Left kidney (tissue), 1 donor: ENCODE measurements at regions not wholly inside any gene's neighbourhood (a gene's known extent, or its start where the extent isn't known, plus 50 kb on each side); places are given as distances from the start of the nearest gene placed in this dataset.
"Not testable (repeated sequence)": the region's sequence is repeated elsewhere in the genome, so short reads cannot be mapped to it uniquely, and the experiment has no call there.

Experiments used
- DNase-seq: peaks from one replicate; pipeline ENCODE4 v3.0.0-alpha.2; 2013

DNA sequence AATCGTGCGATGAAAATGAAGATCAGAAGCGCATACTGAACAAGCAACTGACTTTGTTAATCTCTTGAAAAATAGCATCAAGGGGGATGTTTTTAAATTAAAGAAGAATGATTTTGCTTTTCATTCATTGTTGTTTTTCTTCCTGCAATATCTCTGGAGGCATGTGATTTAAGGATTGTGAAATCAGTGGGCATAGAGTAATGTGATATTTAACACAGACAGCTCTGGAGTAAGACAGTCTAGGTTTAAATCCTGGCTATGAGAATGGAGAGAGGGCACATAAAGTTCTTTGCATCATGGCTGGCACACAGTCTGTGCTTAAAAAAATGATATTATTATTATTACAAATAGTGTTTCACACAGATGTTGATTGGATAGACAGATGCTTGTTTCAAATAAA lies 243.1 kb upstream of the NBEA start:
- no peak for DNase-seq

DNA sequence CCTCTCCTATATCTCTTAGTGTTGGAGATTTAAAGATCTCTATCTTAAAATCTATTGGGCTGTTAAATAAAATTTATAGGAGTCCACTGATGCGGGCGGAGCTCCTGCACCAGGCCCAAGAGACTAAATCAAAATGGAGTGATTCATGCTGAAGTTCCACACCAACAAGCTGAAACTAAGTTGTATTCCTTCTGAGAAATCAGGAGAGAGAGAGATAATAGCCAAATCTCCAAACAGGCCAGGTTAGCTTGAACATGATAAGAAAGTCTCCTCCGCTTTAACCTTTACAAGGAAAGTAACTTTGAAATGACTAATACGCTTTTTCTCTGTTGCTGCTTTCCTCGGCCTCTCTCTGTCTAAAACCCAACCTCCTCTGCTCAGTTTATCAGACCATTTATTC lies 241.9 kb upstream of the NBEA start:
- DNase-seq, result no peak

DNA sequence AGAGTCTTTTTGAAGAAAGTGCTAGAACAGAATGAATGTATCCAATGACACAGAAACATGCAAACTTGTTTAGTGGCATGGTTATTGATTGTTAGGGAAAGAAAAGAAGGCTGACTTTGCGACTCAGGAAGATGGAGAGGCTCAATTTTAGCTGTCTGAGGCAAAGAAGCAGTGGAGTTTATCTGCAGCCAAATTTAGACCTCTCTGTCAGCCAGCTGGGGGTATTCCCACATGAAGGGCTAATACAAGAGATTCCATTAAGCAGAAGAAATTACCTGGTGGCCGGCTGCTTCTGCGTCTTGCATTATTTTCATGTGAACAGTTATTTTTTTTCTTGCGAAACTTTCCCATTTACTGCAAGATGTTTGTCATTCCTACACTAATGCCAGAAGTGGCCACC lies 240.2 kb upstream of the NBEA start:
- no peak for DNase-seq

DNA sequence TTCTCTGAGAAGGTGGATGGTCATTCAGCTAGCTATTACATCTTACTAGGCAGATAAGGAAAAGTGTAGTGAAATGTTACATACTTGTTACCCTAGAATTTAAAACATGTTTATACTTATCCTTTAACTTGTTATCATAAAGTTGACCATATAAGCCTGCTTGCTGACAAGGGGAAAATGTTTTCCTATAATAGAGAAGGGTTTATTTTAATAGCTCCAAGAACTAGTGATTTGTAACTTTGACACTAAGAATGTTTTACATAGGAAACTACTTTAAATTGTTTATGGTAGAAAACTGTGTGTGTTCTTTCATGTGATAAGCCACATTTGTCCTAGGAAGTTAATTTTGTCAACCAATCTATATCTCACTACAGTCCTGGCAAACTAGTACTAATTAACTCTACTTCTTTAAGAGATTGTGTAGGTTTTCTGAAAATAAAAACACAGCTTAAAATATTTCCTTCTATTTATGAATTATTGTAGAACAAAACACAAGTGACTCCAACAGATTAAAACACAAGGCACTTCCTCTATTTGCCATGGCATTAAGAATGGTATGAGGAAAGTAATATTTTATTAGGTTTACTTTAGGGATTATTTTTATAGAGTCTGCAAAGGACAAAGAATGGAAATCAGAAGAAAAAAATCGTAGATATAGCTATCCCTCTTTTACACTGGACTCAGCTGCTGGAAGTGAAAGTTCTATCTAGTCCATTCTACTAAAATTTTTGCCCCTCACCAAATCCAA lies 233.3 kb upstream of the NBEA start:
- peak; percentile 28 for DNase-seq

DNA sequence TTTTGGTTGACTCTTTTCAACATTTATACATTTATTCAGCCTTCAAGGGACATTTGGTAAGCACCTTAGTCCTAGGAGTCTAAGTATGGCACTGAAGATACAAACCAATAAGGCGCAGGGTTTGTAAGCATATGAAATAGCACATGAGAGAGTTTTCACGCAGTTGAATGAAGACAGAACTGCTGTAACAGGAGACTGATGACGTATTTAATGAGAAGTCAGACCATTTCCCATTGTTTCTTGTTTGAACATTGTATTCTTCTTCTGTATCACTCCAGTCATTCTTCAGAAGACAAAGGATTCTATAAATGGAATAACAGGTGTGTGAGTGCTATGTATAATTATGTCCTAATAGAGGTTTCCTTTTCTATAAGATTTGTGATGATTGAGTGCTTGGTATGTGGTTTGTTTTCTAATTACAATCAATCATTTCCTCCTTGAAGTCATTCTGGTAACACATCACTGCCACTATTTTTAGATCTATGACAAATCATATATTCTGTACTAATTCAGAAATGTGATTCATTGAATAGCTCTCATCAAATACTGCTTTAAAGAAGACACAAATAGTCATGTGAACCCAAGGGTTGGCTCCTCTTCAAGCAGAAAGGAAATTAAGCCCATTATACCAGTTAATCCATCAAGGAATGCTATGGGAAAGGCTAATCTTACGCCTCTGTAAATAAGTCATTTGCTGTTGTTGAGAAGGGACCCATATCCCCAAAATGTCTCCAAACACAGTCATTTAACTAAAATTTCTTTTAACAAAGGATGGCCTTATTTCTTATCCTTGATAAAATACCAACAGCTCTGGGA lies 222.8 kb upstream of the NBEA start:
- no peak for DNase-seq

DNA sequence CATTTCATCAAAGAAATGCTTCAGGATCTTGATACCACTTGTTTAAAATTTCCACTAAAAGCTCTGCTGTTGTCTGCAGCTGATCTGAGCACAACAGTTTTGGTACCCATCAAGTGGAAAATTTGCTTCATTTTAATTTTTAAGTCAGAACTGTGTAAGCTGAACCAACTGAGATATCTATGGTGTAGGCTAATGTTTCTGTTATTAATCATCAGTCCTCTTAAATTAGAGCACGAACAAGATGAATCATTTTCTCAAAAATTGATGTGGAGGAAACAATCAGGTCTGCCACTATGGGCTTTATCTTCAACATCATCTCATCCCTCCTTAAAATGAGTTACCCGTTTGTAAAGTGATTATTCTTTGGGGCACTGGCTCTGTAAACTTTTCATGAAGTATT lies 221.5 kb upstream of the NBEA start:
- DNase-seq, result no peak

DNA sequence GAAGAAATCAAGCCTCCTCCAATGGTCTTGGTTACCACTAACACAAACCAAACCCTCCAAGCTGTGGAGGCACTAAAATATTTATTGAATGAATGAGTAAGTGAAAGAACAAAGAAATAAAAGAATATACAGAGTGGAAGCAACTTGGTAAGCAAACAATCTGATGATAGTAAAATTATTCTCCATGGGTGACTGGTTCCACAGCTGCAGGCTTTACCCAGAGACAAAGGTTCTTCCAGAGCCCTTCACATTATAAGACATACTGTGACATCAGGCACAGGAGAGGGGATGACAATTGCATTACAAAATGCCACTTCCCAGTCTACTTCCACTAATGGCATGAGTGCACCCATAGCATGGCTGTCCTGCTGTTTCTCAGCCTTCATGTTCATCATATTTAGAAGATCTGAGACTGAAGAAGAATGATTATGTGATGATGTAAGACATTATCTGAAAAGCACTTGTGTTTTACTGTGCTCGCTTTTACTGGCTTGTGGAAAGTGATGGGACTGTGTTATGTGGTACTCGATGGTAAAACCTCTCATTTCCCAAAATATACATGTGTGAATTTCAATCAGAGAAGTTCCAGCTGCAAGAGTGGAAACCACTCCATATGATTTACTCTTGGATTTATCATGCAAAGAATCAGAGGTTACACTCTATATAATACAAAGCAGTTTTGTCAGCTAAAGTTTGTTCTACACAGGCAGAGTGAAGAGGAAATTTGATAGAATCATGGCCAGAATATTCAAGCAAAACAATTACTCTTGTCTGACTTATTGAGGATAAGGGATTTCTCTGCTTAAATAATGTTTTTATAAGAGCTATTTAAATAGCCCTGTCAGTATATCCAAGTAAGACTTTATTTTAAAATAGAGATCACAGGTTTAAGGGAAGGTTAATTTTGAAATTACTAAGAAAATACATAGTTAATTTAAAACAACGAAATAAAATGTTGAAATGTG lies 220.2 kb upstream of the NBEA start:
- DNase-seq, result no peak

DNA sequence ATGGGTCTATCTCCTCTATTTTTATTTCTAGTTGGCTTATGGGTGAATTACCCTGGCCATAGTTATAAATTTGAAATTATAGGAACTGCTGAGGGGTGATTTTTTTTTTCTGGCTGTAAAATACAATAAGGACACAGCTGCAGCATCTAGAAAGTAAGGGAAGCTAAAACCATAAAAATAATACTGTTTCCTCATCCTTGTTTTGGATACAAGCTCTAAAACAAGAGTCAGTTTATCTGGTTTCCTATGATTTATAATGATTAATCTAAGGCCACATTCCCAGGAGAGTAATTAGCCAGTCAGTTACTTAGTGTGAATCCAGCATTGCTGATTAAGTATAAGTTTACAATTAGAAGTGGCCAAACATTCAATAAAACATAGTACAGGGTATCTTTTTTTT lies 219.1 kb upstream of the NBEA start:
- peak; percentile 49 for DNase-seq

DNA sequence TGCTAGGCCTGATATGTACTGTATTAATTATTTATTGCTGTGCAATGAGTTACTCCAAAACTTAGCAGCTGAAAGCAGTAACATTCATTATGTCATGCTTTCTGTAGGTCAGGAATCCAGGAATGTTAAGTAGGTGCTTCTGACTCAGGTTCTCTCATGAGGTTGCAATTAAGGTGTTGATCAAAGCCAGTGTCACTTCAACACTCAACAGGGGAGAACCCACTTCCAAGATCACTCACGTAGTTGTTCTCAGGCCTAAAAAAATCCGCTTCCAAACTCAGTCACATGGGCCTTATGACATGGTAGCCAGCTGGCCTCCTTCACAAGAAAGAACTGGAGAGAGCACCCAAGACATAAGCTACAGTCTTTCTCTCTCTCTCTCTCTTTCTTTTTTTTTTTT lies 211.1 kb upstream of the NBEA start:
- DNase-seq, result no peak

DNA sequence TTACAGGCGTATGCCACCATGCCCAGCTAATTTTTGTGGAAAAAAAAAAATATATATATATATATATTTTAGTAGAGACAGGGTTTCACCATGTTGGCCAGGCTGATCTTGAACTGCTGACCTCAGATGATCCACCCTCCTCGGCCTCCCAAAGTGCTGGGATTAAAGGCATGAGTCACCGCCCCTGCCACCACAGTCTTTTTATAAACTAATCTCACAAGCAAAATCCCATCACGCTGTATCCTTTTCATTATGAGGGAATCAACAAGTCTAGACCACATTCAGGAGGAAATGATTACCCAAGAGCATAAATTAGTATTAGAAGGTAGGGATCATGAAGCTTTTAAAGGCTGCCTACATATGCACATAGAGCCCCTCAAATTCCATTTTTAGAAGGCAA lies 210.6 kb upstream of the NBEA start:
- DNase-seq, result no peak

DNA sequence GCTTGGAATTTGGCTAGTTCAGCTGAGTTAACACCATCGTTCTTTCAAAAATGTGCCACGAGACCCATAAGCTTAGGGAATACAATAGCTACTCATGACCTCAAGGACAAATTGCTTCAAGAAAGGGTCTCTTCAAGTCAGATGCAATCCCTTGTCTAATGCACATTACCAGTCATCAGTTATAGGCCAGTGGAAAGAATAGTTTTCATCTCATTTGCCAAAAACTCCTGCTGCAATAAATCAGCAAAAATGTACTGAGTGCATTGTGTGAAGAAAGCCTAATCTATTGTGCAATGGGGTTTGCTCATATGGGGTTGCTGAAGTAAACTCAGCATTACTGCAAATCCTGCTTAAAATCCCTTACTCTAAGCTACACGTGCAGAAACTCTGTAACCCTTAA lies 208.3 kb upstream of the NBEA start:
- no peak for DNase-seq

DNA sequence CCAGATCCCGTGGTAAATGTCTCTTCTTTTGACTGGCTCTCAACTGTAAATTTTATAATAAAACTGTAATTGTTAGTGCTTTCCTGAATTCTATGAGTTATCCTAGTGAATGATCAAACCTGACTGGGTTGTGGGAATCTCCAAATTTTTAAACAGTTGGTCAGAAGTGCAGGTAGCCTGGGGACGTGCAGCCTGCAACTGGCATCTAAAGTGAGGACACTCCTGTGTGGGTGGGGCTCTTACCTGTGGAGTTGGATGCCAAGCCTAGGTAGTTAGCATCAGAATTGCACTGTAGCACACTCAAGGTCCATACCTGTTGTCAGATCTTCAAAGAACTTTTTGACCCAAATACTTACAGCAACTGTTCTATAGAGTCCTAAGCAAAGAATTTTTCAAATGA lies 207.1 kb upstream of the NBEA start:
- DNase-seq, result no peak

DNA sequence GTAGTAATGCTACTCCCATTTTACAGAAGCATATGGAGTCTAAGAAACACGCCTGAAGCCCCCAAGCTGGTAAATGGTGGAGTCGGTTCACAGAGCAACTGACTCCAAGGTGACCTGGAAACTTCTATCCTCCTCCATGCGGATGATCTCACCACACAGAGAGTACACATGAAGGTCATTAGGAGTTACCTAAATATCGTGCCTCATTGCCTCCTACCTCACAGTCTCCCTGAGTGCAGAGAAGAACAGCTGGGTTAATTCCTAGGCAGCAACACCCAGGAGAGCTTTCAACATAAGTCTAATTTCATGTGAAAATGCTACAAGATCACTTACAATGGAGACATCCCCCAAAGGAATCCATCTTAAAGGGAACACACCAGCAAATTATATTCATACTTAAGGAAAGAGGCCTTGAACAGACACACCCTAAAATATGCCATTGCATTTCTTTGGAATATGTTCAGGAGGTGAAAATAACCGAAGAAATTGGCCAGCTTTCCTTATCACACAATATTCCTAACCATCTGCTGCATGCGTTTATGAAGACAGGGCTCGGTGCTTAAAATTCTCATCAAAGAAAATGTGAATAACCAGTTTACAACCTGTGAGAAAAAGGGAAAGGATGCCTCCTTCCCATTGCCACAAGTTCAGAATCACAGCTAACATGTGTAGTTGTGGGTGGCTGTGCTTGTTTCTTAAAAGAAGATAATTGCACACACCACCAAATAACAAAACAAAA lies 203.6 kb upstream of the NBEA start:
- peak; percentile 47 for DNase-seq

DNA sequence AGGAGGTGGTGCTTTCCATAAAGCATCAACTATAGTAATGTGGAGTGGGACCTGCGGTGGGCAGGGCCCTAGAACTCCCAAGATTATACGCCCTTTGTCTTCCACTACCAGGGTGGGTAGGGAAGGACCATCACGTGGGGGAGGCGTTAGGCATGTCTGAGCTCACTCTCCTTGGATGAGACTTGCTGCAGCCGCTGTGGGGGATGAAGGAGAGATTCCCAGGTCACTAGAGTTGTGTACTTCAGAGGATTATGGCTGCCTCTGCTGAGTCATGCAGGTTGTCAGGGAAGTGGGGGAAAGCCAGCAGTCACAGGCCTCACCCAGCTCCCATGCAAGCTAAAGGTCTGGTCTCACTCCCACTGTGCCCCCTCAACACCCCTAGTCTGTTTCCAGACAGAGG lies 195.0 kb upstream of the NBEA start:
- not testable (repeated sequence) for DNase-seq

DNA sequence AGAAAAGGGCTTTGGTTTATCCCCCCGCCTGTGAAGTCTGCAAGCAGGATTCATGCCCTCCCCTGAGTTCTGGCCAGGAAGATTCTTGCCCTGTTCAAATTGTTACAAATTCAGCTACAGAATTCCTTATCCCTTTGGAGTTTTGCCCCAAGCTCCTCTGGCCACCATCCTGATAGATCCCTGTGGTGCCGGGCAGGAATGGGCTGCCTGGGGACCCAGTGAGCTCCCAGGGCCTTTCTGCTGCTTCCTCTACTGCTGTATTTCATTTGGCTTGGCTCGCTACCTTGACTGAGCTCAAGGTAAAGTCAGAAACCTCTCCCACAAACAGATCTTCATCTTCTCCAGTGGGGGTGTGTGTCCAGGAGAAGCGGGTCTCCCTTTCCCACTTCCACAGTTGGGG lies 194.6 kb upstream of the NBEA start:
- DNase-seq, result no peak

DNA sequence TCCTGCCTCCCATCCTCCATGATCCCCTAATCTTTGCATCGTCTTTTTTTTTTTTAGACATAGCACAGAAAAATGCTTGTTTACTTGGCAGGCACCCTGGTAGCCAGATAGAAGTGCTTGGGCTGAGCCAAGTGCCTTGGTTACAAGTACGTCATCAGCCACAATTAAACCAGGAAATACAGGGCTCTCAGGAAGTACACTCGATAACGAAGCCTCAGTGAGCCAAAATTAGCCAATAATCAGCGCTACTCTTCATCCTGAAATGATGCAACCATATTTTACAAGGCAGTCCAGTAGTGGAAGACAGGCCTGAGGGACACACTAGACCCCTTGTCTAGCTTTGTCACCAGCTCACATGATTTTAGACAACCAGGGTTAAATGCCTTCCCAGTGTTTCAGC lies 194.0 kb upstream of the NBEA start:
- DNase-seq, result no peak

DNA sequence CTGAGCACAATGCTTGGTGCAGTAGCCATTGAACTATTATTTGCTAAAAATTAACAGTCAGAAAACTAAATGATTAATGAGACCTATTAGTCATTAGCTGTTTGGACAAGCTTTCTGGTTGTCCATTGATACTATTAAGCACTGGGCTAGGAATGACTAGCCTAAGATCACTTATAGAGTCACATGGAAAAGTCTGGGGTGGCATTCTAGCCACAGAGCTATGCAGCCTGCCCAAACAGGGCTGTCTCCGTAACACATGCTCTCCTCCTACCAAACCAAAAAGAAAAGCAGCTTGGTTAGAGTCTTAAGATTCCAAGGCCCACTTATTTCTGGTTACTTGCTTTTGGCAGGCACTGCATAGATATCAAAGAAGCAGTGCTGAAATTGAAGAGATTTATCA lies 193.5 kb upstream of the NBEA start:
- no peak for DNase-seq

DNA sequence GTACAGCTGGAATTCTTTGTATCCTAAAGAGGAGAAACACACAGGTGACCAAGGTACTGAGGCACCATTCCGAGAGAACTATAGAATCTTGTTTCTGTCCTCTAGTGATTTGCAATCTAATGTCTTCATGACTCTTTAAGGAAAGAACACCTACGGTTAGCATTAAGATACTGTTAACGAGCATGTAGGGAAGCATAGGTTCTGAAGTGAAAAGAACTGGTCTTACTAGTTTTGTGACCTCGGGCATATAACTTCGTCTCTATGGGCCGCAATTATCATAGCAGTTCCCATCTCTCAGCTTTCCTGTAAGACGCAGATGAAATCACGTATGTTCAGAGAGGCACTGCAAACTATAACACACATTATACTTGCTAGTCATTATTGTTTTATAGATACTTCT lies 193.0 kb upstream of the NBEA start:
- no peak for DNase-seq

DNA sequence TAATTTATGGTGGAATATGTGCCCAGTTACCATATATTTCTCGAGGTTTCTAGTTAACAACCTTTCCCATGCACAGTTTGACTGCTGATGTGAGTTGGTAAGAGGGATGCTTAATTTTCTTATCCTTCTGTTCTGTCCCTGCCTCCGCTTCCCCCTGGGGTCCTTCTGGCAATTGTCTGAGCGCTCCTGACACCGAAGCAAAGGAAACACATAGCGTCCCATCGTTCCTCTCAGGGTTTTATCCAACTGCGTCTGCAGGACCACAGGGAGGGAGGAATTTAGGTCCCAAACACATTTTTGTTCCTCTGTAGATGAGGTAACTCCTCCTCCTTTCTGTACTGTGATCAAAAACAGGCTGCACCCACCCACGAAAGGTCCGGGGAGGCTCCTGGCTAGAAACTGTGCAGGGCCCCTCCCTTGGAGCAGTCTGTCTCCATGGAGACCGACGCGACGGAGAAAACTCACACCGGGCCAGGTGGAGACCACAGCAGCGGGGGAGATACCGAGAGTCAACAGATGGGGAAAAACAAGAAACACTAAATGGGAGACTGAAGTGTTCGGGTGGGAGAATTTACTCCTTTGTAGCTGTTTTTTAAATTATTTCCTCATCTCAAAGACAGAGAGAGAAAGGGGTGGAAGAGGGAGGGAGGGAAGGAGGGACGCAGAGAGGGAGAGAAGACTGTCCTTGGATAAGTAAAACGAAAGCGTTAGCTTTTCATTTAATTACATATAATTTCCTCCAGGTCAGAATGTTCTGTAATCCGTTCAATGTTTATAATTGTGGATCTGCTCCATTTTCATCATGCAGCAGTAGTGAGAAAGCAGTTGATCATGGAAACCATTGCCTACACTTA lies 191.8 kb upstream of the NBEA start:
- DNase-seq, result peak; percentile 71

DNA sequence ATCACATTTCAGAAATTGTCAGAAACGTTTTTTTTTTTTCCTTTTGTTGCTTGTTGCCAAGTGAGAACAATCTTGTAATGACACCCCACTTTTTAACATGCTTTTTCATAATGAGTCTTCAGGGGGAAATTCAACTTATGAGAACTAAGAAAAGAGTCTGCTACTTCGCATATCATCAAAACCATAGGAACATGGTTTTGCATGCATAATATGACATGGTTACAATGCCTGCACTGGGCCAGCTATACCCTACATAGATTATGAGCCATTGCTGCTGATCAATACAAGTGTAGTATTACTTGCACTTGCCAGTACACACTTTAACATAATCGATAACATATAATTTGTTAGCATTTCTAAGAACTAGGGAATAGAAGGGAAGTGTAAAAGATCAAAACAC lies 191.0 kb upstream of the NBEA start:
- no peak for DNase-seq

DNA sequence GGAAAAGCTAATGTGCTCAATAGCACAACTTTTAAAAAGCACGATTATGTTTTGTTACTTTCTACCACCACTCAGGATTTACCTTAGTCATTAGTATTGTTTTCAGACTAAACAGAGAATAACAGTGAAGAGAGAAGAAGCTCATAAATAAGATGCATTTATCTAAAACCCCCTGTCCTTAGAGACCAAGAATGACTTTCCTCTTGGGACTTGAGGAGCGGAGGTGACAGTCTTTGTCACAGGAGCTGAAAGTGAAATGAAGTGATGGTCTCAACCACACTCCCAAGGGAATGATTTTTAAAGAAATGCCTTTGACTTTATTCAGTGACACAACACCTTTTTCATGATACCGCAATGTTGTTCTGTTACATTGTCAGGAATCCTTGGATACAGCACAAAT lies 190.6 kb upstream of the NBEA start:
- DNase-seq, result no peak
